ENCODE measurements at regions not wholly inside any gene's neighbourhood (a gene's known extent, or its start where the extent isn't known, plus 50 kb on each side); places are given as distances from the start of the nearest gene placed in this dataset.
"Not testable (repeated sequence)": the region's sequence is repeated elsewhere in the genome, so short reads cannot be mapped to it uniquely, and the experiment has no call there.

DNA sequence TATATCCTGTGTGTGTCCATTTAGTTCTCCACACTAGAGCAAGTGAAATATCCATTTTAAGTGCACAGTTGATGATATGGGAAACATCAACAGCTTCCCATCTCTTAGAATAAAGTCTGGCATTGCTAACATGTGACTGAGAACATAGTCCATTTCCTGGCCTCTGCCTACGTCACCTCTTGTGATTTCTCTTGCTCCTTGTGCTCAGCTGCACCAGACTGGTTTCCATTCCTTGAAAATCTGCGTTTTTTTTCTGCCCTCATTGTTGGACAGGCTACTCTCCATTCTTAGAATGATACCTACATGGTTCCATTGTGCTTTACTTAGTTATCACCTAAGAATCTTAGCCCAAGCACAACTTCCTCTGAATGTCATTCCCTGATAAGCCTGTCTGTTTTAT is 851.2 kb upstream of the ID2 start:
- no peak for DNase-seq

DNA sequence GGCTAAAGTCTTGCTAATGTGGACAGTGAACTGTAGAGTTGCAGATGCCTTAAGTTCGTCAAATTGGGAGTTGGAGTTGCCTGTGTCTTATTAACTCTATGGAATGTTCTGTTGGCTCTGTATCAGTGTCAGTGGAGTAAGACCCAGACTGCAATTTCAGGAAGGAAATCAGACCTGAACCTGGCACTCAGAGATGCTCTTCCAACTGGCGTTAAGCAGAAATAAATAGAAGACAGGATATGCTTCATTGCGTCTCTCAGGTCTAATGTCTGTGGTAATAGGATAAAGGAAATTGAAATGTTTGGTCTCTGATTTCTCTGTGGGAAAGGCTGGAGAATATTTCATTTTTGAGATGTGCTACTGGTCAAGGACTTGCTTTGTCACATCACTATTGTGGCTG is 846.7 kb upstream of the ID2 start:
- no peak for DNase-seq

DNA sequence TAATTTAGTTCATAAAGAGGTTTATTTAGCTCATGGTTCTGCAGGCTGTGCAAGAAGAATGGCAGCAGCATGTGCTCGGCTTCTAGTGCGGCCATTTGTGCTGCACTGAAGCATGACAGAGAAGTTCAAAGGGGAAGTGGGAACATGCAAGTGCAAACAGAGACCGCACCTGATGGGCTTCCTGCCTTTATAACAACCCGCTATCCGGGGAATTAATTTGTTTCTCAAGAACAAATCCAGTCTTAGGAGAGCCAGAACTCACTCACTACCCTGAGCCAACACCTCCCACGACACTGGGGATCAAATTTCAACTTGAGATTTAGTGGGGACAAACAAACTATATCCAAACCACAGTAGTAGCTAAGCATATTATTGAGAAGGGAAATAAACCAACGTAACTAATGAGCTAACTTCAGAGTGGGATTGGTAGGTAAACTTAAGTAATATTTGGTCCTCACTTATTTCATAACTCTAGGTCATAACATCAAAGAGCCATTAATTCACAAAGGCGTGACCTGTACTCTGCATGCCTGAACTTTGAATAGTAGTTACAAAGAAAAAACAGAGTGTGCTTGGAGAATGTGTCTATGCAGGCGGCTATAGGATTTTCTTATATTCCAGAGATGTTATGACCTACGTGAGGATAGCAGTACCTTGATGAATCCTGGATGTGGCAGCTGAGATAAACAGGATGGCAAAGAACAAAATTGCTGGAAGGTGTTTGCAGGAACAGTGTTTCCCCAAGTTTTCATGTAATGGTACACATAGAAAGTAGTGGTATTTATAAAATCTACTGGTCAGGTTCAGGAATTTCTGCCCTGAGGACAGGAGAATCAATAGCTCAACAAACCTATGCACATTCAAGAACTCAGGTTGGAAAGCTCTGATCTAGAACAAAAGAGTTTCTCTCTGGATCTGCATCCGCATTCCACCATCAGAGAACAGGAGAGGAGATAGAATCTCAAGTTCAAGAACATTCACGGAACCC is 845.9 kb upstream of the ID2 start:
- DNase-seq, result no peak

DNA sequence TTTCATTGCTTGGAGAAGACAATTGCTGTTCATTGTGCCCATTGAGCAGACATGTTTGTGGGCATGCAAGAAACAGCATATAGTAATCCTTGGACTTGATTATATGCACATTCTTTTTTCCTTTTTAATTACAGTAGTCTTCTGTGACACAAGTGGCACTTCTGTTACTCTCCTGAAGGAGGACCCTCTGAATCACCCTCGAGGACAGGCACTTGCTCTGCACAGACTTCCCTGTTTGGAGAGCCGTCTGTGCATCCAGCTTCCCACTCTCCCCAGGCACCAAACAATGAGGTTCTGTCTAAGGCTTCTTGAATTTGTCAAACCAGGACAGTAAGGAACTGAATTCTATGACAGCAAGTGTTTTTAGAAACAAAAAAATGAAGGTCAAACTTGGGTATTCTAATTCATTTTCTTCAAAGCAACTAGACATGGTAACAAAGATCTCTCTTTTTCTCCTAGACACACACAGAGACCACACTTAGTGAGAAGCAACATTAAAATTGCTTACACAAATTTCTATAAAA is 844.6 kb upstream of the ID2 start:
- no peak for DNase-seq

DNA sequence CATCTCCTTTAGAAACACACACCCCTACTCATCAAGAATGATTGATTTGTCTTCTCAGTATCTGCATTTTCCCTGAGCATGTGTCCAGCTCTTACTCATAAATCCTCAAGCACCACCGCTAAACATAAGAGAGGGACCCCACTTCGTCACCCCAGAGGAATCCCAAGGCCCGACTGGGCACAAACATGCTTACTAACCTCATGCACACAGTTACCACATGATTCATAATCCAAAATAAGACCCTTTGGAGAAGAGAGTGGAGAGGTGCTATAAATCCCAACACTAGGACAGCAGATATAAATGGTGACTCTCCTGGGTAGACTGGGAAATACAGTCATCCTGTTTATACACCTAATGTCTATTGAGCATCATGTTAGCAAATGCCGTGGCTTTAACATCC is 843.2 kb upstream of the ID2 start:
- DNase-seq, result no peak

DNA sequence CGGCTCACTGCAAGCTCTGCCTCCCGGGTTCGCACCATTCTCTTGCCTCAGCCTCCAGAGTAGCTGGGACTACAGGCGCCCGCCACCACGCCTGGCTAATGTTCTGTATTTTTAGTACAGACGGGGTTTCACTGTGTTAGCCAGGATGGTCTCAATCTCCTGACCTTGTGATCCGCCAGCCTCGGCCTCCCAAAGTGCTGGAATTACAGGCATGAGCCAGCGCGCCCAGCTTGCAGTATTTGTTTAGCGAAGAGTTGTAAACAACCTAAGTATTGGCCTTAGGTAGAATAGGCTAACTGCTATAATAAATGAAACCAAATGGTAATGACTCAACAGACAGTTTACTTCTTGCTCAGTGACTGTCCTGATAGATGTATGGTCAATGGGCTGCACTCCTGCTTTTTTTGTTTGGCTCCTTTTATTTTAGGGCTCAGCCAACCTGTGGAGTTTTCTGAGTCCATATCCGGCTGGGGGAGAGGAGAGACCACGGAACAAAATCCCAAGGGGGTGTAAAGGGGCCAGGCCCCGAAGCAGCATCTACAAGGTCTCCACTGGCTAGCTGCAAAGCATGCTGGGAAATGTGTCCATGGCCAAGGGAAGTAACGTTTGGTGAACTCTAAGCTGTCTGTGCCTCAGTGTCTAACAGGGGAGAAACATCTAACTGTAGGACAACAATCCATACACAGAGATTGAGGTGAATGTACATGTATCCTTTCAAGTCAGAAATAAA is 841.0 kb upstream of the ID2 start:
- no peak for DNase-seq

DNA sequence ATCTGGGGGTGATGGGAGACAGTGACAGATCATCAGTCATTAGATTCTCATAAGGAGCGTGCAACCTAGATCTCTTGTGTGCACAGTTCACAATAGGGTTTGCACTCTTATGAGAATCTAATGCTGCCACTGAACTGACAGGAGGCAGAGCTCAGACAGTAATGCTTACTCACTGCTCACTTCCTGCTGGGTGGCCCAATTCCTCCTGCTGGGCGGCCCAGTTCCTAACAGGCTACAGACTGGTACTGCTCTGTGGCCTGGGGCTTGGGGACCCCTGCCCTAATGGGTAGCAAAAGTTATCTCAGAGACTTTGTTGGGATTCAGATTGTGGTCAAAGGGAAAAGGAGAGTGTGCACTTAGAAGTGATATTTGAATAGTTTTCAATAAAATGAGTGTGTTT is 840.1 kb upstream of the ID2 start:
- DNase-seq, result no peak

DNA sequence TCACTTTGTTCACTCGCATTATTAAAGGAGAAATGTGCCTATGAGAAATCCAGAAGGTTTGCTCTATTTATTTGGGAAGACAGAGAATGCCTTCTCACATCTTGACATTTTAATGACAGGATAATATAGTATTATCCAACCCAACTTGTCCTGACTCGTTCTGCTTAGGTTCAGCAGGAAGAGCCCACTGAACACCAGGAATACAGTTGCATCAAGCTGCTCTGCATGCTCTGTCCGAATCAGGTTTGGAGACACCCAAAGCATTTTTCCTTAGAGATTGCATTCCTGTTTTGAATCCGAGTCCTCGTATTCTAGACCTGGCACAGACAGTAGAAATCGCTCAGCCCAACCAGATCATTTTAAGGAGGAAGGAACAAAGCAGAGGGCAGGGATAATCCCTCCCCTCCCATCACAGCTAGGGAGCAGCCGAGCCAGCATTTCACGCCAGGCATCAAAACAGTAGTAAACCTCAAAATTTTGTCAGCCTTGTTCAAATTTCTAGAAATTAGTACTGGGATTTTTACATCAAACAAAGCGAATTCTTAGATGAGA is 837.4 kb upstream of the ID2 start:
- DNase-seq, result no peak

DNA sequence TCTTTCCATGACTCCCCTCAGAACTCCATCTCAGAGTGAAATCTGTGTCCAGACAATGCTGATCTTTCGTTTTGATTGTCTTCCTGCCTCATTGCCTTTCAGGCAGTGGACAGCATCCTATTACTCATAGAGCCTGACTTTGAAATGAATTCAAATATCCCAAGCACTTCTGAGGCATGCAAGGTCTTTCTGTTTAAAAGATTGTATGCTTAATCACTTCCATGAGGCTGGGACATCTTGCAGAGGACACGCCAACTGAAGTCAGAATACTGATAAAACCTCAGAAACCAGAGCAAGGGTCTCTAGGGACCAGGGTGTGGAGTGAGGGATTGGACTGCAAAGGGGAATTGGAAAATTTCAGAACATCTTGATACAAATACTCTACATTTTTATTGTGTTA is 836.5 kb upstream of the ID2 start:
- no peak for DNase-seq

DNA sequence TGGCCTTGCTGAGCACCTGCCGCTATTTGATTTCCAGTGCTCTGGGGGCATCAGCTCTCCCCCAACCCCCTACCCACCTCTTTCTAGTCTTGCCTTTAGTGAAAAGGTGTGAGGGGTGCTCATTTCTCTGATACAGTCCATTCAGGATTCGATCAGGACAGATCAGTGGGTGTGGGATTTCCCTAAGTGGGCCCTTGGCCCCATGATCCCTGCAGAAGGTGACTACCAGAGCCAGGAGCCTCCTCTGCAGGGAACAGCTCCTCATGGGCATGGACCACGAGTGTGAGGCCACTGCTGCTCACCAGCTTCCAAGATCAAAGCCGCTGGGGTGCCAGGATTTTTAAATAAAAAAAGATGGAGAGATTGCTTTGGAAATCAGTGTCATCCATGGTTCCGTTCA is 835.2 kb upstream of the ID2 start:
- DNase-seq, result no peak

DNA sequence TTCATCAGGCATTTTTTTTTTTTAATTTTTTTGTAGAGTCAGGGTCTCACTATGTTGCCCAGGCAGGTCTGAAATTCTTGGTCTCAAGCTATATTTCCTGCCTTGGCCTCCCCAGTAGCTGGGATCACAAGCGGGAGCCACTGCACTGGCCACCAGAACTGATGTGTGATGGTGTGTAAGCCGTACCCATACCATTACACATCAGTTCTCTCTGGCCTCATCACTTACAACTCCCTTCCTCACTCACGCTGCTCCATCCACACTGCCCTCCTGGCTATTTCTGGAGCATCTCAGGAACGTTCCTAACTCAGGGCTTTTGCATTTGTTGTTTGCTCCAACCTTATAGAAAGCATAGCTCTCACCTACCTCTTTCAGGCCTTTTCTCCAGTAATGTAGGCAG is 834.5 kb upstream of the ID2 start:
- DNase-seq, result no peak

DNA sequence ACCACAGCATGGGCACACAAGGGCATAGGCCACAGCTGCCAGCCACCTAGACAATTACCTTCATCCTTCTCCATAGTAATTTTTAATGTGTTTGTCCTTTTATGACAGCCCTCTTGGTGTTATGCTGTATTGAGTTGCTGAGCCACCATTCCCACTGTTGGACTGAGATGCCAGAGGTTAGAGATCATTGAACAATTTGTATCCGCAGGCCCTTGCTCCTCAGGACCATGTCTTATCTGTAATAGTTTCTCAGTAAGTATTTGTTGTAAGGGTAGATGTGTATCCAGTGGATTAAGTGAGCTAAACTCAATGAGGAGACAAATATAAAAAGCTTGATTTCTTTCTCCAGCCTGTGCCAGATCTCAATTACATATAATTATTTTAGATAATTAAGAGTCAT is 832.8 kb upstream of the ID2 start:
- DNase-seq, result no peak

DNA sequence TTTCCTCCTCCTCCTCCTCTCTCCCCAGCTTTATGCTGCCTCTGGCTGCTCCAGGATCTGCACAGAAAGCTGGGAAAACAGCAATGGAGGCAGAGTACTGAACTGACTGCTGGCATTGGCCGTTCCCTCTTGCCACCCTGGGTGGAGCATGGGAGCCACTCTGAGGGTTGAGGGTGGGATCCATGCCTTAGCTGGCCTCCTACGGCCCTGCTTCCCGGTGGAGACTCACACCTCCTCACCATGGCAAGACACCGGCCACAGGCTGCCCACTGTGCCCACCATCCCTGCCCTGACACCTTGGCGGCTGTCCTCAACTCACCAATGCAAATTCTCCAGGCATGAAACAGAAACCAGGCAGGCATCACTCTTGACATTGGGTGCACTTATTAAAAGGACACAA is 832.3 kb upstream of the ID2 start:
- no peak for DNase-seq

DNA sequence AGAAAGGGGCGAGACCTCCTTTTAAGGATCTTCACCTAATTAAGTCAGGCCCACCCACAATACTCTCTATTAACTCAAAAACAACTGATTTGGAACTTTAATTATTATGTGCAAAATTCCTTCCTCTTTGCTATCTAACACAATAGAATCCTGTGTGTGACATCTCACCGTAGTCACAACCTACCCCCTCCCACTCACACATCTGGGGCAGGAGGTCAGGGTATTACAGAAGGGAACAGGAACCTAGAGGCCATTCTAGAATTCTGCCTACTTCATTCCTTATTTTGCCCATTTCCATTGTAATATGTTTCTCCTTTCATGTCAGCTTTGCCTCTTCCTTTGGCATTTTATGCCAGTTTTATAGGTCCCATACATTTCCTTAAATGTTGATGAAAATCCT is 829.3 kb upstream of the ID2 start:
- no peak for DNase-seq

DNA sequence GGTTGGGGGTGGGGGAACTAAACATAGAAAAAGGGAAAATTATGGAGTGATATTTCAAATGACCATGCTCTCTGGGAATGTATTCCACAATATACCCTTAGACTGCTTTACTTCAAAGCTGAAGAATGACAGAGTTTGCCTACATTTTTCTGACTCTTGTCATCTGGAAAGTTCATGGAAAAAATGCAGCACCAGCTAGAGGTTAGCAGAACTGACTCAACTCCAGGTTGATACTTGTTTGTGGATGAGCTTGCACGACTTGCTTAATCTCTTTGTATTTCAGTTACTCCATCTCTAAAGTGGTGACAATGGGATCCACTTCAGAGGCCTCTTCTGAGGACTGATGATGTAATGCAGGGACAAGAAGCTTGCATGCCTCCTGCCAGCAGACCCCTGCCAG is 824.0 kb upstream of the ID2 start:
- no peak for DNase-seq

DNA sequence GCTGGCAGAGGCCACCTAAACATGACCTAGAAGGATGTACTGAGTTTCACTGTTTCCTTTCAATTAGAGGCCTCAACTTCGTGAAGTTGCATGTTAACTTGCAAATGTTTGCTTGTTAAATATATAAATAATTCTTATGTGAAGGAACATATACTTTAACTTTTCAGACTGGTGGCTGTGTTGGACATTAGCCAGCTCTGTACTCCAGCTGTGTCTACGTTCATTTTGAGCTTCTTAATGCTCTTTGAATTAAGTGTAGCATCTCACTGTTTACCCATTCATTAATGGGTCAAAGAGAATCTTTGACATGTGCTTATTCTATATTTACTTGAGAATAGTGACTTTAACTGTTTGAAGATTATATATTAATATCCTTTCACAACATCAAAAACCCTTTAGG is 823.2 kb upstream of the ID2 start:
- no peak for DNase-seq

DNA sequence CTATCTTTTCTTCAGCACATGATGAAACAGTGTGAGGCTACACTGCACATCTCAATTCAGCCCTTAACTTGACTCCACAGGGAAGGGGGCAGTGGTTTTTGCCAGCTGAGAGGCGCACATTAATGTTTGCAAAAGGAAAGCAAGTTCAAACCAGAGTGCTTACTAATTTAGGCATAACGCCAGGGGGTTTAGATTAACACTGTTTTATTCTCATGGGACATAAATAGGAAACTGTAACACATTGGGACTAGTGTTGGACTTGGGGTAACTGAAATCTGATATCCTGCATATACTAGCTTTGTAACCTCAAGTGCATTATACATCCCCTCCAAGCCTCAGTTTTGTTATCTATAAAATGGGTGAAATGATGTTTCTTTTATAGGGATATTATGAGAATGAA is 821.2 kb upstream of the ID2 start:
- no peak for DNase-seq

DNA sequence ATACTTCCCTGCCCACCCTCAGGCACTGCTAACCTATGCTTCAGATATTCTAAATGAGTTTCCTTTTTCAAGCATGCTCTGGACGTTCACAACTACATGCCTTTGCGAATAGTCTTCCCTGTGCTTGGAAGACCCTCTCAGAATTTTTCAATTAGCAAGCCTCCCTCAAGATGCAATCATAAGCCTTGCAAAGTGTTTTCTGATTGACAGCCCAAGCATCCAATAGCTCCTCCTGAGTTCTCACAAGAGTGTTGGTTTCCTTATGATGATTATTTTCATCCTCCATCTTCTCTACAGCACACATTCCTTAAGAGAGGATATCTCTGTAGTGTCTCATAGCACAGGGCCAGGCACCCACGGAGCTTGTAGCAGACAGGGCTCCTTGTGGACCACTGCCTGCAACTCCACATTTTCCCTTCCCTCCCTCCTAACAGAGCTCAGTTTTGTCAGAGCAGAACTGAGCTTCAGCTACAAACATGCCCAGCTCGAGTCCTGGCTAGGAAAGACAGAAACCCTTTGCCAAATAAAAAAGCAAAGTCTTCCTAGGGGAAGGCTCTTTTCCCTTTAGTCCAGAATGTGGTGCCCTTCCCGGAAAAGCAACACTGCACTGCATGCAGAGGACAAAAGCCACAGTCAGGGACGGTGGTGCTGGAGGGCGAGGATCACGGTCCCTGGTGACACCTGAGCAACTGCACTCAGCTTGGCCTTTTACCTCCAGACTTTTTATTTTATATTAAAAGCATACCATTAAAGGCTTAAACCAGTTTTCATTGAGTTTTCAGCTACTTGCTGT is 819.8 kb upstream of the ID2 start:
- no peak for DNase-seq

DNA sequence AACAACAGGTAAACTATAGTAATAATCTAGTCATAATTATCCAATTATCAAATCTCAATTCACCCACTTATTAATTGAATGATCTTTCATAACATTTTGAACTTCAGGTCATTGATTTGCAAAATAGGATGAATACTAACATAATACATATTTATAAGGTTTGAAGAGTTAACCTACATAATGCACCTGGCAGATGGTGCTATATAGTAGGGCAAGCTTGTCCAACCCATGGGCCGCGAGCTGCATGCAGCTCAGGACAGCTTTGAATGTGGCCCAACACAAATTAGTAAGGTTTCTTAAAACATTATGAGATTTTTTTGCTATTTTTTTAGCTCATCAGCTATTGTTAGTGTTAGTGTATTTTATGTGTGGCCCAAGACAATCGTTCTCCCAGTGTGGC is 815.8 kb upstream of the ID2 start:
- no peak for DNase-seq

DNA sequence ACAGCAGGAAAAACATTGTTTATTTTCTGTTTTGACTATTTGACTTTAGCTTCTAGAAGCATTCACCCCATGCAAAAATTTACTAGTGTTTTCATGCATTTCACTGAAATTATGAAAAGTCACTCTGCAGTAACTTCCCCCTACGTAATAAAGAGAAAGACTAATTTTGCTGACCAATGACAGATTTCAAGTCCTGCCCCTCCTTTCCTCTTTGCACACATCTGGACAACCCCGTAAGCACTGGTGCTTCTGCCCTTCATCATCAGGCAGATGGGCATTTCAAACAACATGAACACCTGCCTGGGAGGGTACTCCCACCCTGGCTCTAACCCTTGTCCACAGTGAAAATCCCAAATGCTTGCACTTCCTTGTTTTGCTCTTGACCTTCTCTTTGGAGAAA is 815.0 kb upstream of the ID2 start:
- no peak for DNase-seq

DNA sequence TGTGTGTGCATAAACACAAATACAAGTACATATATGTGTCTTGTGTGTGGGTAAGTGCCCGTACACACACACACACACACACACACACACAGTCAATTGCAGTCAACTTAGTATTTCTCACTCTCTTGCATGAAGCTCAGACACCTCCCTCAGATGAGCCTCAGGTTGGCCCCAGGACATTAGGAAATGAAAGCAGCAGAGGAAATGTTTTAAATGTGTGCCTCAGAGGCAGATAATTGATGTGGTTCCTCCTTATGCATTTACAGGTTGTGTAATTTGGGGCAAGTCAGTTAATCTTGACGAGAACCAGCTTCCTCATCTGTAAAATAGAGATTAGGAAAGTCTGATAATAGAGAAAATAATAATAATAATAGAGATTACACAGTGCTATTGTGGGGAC is 814.0 kb upstream of the ID2 start:
- no peak for DNase-seq

DNA sequence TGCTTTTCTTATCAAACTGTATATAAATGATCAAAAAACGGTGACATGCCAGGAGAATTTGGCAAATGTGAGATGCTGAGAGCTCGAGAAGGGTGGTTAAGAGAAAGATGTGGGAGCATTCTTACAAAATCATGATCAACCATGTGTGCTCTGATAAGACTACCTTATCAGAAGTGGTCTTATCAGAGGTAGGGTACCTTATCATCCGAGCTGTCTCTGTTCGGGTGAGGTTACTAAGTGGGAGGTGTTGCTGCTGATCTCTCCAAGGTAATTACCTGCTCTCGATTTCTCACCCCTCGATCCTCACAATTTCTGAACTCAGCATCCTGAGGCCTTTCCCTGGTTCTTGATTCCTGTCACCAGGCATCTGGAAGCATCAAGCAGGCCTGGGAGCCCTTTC is 813.0 kb upstream of the ID2 start:
- no peak for DNase-seq

DNA sequence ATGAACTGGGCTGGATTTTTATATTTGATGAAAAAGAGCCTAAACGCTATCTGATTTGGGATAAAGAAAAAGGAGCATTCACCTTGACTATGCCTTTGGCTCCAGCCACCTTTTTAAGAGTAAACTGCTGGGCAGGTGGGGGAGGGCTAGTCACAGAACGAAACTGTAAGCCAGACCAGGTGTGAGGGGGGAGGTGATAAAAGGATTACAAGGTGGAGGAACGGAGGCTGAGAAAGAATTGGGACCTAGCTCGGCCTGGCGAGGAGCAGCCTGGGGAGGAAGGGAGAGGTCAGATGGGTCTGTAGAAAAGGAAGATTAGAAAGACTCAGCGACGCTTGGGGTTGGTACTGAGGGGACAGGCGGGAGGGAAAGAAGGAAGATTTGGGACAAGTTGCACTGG is 805.4 kb upstream of the ID2 start:
- not testable (repeated sequence) for DNase-seq
